HepG2 (cell line): ENCODE measurements at regions not wholly inside any gene's neighbourhood (a gene's known extent, or its start where the extent isn't known, plus 50 kb on each side); places are given as distances from the start of the nearest gene placed in this dataset.

Experiments
- ATAC-seq: fragments of 200-7000 bp; cut with Tn5 transposase; 3 replicates; pipeline ENCODE4 v1.9.1; 2020; ENCODE audit warnings: mild to moderate bottlenecking, moderate library complexity
- BruUV-seq: library from RNA; stranded (reverse); fragments of 400-500 nt; replicated peaks from 2 replicates; lab custom pipeline; 2021; lab: Mats Ljungman, UMichigan
- CTCF ChIA-PET: fragments of 300-600 bp; formaldehyde crosslinking; extraction: SDS; loops from one replicate; lab custom pipeline; 2021; ENCODE audit warnings: low total read pairs, inconsistent platforms, low intra/inter-chr PET ratio; lab: Yijun Ruan, JAX
- POLR2A ChIA-PET: fragments of 350-600 bp; sonication (Branson Sonifier 250); formaldehyde crosslinking; loops from one replicate; lab custom pipeline; 2020; ENCODE audit warnings: antibody characterized with exemption, inconsistent platforms; lab: Yijun Ruan, JAX
- DNase-seq: peaks from one replicate; pipeline ENCODE4 v3.0.0-alpha.2; 2015; ENCODE audit warnings: low spot score
- FAIRE-seq: peaks from 3 replicates; lab custom pipeline; 2011; peaks lifted over from hg19 to GRCh38; lab: Jason Lieb, UNC
- H2AFZ ChIP-seq: one replicate; pipeline ENCODE4 v1.6.1; 2011; ENCODE audit warnings: low read length, inconsistent platforms
- H3K27ac ChIP-seq: fragments of 300-600 bp; 3 replicates; pipeline ENCODE4 v1.8.0; 2011; ENCODE audit warnings: mixed run types, mild to moderate bottlenecking, mixed read lengths, low read length, inconsistent platforms; ENCODE audit not compliant: insufficient read depth; ENCODE audit errors: extremely low read length
- H3K27me3 ChIP-seq, 2 experiments: fragments of 200-600 bp in 1 of 2; 2 replicates in 1 of 2; 3 replicates in 1 of 2; pipeline versions ENCODE4 v1.6.0 to v1.8.0; 2011; ENCODE audit warnings: low read length in 2 of 2, mild to moderate bottlenecking in 2 of 2, moderate library complexity in 2 of 2, inconsistent platforms in 1 of 2; ENCODE audit not compliant: insufficient read depth in 2 of 2, control insufficient read depth in 1 of 2
- H3K36me3 ChIP-seq, 2 experiments: fragments of 200-600 bp in 1 of 2; replicated peaks in 1 of 2; 2 replicates in 1 of 2; 3 replicates in 1 of 2; pipeline versions ENCODE4 v1.5.1 to v1.8.0; 2011; ENCODE audit warnings: low read length in 2 of 2, inconsistent platforms in 1 of 2; ENCODE audit not compliant: insufficient read depth in 2 of 2, control insufficient read depth in 1 of 2
- H3K4me1 ChIP-seq: 2 replicates; pipeline ENCODE4 v1.5.1; 2012; ENCODE audit warnings: low read length, inconsistent platforms; ENCODE audit not compliant: insufficient read depth
- H3K4me2 ChIP-seq: 2 replicates; pipeline ENCODE4 v1.6.0; 2011; ENCODE audit warnings: low read depth, low read length, inconsistent platforms
- H3K4me3 ChIP-seq, 3 experiments: fragments of 200-600 bp in 1 of 3; sonication (generic), shearing (Covaris generic) in 1 of 3; replicated peaks in 1 of 3; 2 replicates each; pipeline ENCODE4 v1.5.1; 2011 to 2016; ENCODE audit warnings: low read length in 3 of 3, inconsistent platforms in 2 of 3, low read depth in 2 of 3, mild to moderate bottlenecking in 2 of 3, control low read depth in 1 of 3, mixed read lengths in 1 of 3; ENCODE audit not compliant: insufficient read depth in 1 of 3
- H3K79me2 ChIP-seq: one replicate; pipeline ENCODE4 v1.6.1; 2011; ENCODE audit warnings: low read length, inconsistent platforms; ENCODE audit not compliant: insufficient read depth
- H3K9ac ChIP-seq: 2 replicates; pipeline ENCODE4 v1.6.0; 2011; ENCODE audit warnings: mild to moderate bottlenecking, low read depth, low read length, inconsistent platforms; ENCODE audit not compliant: insufficient read depth
- H3K9me3 ChIP-seq: 2 replicates; pipeline ENCODE4 v1.5.1; 2012; ENCODE audit warnings: mild to moderate bottlenecking, low read length
- H4K20me1 ChIP-seq: 2 replicates; pipeline ENCODE4 v1.6.0; 2011; ENCODE audit warnings: inconsistent platforms, mild to moderate bottlenecking, low read length, moderate library complexity; ENCODE audit not compliant: insufficient read depth
- ATAD3A ChIP-seq: sonication (generic); formaldehyde crosslinking; IDR thresholded peaks from 2 replicates; pipeline ENCODE4 v1.4.0; 2020; ENCODE audit warnings: missing genetic modification reagents
- ETS1 ChIP-seq: sonication (generic); formaldehyde crosslinking; IDR thresholded peaks from 2 replicates; pipeline ENCODE4 v1.4.0; 2020; ENCODE audit warnings: missing genetic modification reagents
- GABPB1 ChIP-seq: IDR thresholded peaks from 2 replicates; pipeline ENCODE4 v1.6.1; 2016; ENCODE audit warnings: mild to moderate bottlenecking, missing genetic modification reagents, moderate library complexity, missing compliant biosample characterization
- HNF1B ChIP-seq: sonication (generic); formaldehyde crosslinking; IDR thresholded peaks from 2 replicates; pipeline ENCODE4 v1.5.1; 2020; ENCODE audit warnings: mild to moderate bottlenecking, moderate library complexity, missing genetic modification reagents
- KDM3A ChIP-seq: IDR thresholded peaks from 2 replicates; pipeline ENCODE4 v1.6.1; 2018; ENCODE audit warnings: low read depth, missing compliant biosample characterization
- NCOA2 ChIP-seq: sonication (generic); formaldehyde crosslinking; IDR thresholded peaks from 2 replicates; pipeline ENCODE4 v1.8.0; 2022; ENCODE audit warnings: inconsistent platforms
- PLRG1 ChIP-seq: fragments of 450-650 bp; conservative IDR thresholded peaks from 2 replicates; pipeline ENCODE4 v1.6.1; 2016
- RAD51 ChIP-seq: fragments of 450-650 bp; IDR thresholded peaks from 2 replicates; pipeline ENCODE4 v1.6.1; 2016; ENCODE audit warnings: borderline replicate concordance
- TEAD3 ChIP-seq: optimal IDR thresholded peaks from 2 replicates; pipeline ENCODE3; 2016; ENCODE audit warnings: borderline replicate concordance
- ZHX1 ChIP-seq: sonication (generic); formaldehyde crosslinking; IDR thresholded peaks from 2 replicates; pipeline ENCODE4 v1.8.1; 2022; ENCODE audit warnings: low read depth, mild to moderate bottlenecking, missing genetic modification reagents
- ZNF414 ChIP-seq: sonication (generic); formaldehyde crosslinking; IDR thresholded peaks from 2 replicates; pipeline ENCODE4 v1.5.0; 2020; ENCODE audit warnings: missing genetic modification reagents
- WGBS: methylation state at CpG from one replicate; pipeline ENCODE4 v1.1.6; 2017; ENCODE audit warnings: low lambda C conversion rate; 5-methylcytosine and 5-hydroxymethylcytosine counted together
- in situ Hi-C: cut with HindIII; loops from 2 replicates; pipeline ENCODE4 v1.10.0; 2017; ENCODE audit warnings: low pct_unique_long_range_greater_than_20kb; ENCODE audit not compliant: extremely low pct_ligation_motif_present
- intact Hi-C: fragments of 100-400 bp; cut with micrococcal nuclease; formaldehyde crosslinking; loops from one replicate; pipeline ENCODE4 v1.10.0; 2022; ENCODE audit not compliant: unreplicated experiment

GRCh38 chr5:133750356-133750755 lies 138.0 kb upstream of the FSTL4 start:
- Histone ChIP-seq H4K20me1 (no peaks in the 10 kb centered on the region), H3K4me2 (no peak overlapping the region), H2AFZ (no peak overlapping the region), H3K4me3 (no peak overlapping the region), H3K4me1 (no peaks in the 10 kb centered on the region), H3K27me3 (no peaks in the 10 kb centered on the region; a peak in 1 of 5 replicates), H3K27ac (no peak overlapping the region), H3K36me3 (no peaks in the 10 kb centered on the region), H3K79me2 (no peaks in the 10 kb centered on the region), H3K9me3 (no peaks in the 10 kb centered on the region), H3K9ac (no peak overlapping the region)
- ChIA-PET CTCF (no interaction called here), POLR2A (no interaction called here)
- no peak for DNase-seq
- TF ChIP-seq ZNF414 (no peak), ATAD3A (CRISPR knock-in tag) (no peak), ETS1 (CRISPR knock-in tag) (no peak), RAD51 (no peak), TEAD3 (CRISPR knock-in tag) (no peak), HNF1B (CRISPR knock-in tag) (no peak), GABPB1 (CRISPR knock-in tag) (no peak), ZHX1 (CRISPR knock-in tag) (no peak), PLRG1 (no peak), NCOA2 (no peak), KDM3A (no peak)
- no TSS peak for BruUV-seq
- 3% methylated on average over 9 of the region's 9 CpGs for whole genome bisulfite sequencing
- ATAC-seq, result no peak
- intact Hi-C loops, result loop anchor here (10.0 kb wide), 1 partner anchor 194 kb away; no protein-coding TSS in a partner anchor
- FAIRE-seq, result no peak
- in situ Hi-C loops, result no loop called here
